GM12878 (cell line): ENCODE measurements at regions not wholly inside any gene's neighbourhood (a gene's known extent, or its start where the extent isn't known, plus 50 kb on each side); places are given as distances from the start of the nearest gene placed in this dataset.
A peak's percentile ranks its signal among the peaks of the same experiment; 100 is the strongest.

ENCODE experiments used
- ASH2L ChIP-seq: fragments of 300-600, 200-600 bp; sonication (generic); IDR thresholded peaks from 2 replicates; pipeline ENCODE4 v1.6.1; 2017; ENCODE audit warnings: low read depth, mild to moderate bottlenecking, borderline replicate concordance
- JUND ChIP-seq: IDR thresholded peaks from 2 replicates; pipeline ENCODE4 v1.6.1; 2012; ENCODE audit warnings: low read depth, mild to moderate bottlenecking, low read length, improper control_type of control experiment, moderate library complexity
- MEF2A ChIP-seq: IDR thresholded peaks from 2 replicates; pipeline ENCODE4 v1.6.1; 2011; ENCODE audit warnings: low read depth, mild to moderate bottlenecking, low read length, moderate library complexity; ENCODE audit not compliant: insufficient read depth
- MYC ChIP-seq: IDR thresholded peaks from 2 replicates; pipeline ENCODE4 v1.6.1; 2011; ENCODE audit warnings: mild to moderate bottlenecking, low read length, moderate library complexity, inconsistent platforms; ENCODE audit not compliant: insufficient read depth, insufficient replicate concordance, insufficient read length, severe bottlenecking
- NFIC ChIP-seq: IDR thresholded peaks from 2 replicates; pipeline ENCODE4 v1.6.1; 2012; ENCODE audit warnings: low read depth, mild to moderate bottlenecking, inconsistent platforms, low read length, moderate library complexity
- NR2C2 ChIP-seq: IDR thresholded peaks from 2 replicates; pipeline ENCODE4 v1.6.1; 2011; ENCODE audit warnings: borderline replicate concordance, low read depth; ENCODE audit not compliant: control insufficient read depth, insufficient read length
- RB1 ChIP-seq: fragments of 450-650 bp; formaldehyde crosslinking; IDR thresholded peaks from 2 replicates; pipeline ENCODE4 v1.6.1; 2017; ENCODE audit warnings: mild to moderate bottlenecking, borderline replicate concordance
- RCOR1 ChIP-seq: conservative IDR thresholded peaks from 2 replicates; pipeline ENCODE4 v1.6.1; 2012; ENCODE audit warnings: low read depth, low read length, improper control_type of control experiment
- SIN3A ChIP-seq: IDR thresholded peaks from 2 replicates; pipeline ENCODE4 v1.6.1; 2012; ENCODE audit warnings: low read depth, low read length, improper control_type of control experiment
- SMC3 ChIP-seq: IDR thresholded peaks from 2 replicates; pipeline ENCODE4 v1.6.1; 2011; ENCODE audit warnings: low read length, improper control_type of control experiment, borderline replicate concordance
- ZNF274 ChIP-seq: IDR thresholded peaks from one replicate; pipeline ENCODE4 v1.8.0; 2011; ENCODE audit not compliant: insufficient read length, insufficient read depth
- TF ChIP-seq, protein P1 (sequence below): IDR thresholded peaks from 2 replicates; pipeline ENCODE4 v1.6.1; 2011; ENCODE audit warnings: borderline replicate concordance, low read depth, mild to moderate bottlenecking, moderate library complexity, low read length; ENCODE audit not compliant: insufficient read depth, poor library complexity, severe bottlenecking
- TF ChIP-seq, protein P2 (sequence below): fragments of 150-350 bp; IDR thresholded peaks from 2 replicates; pipeline ENCODE4 v1.6.1; 2014; ENCODE audit warnings: mild to moderate bottlenecking, low read depth, low read length
- TF ChIP-seq, protein P3 (sequence below): fragments of 450-650 bp; IDR thresholded peaks from 2 replicates; pipeline ENCODE4 v1.6.1; 2014; ENCODE audit warnings: mild to moderate bottlenecking
- TF ChIP-seq, protein P4 (sequence below): fragments of 450-650 bp; IDR thresholded peaks from 2 replicates; pipeline ENCODE4 v1.6.1; 2017; ENCODE audit warnings: mild to moderate bottlenecking
- TF ChIP-seq, protein P5 (sequence below): IDR thresholded peaks from 2 replicates; pipeline ENCODE4 v1.6.1; 2012; ENCODE audit warnings: mild to moderate bottlenecking, low read depth, low read length

DNA sequence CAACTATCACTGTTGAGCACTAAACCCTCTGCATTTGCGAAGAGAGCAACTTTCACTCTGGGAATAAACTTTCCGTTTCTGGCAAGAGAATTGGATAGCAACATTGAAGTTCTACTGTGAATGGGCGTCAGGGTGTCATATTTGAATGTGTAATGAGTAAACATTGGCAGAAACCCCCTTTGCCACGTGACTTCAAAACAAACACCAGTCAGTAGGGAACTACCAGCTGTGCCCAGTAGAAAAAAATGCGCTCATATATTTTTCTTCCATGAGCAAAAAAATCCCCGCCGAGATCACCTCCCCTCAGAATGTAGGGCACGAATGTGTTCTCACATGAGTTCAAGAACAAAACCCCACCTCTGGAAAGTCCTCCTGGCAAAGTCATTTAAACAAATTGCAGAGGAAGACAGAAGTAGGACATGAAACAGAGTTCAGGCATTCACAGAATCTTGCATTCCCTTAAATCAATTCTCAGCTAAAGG is 80.6 kb downstream of the BTG1 start (continued):
- no peak; the same call in 1 of the 2 replicates for TF ChIP-seq SMC3
- no peak for TF ChIP-seq RCOR1
- TF ChIP-seq, protein P1, sequence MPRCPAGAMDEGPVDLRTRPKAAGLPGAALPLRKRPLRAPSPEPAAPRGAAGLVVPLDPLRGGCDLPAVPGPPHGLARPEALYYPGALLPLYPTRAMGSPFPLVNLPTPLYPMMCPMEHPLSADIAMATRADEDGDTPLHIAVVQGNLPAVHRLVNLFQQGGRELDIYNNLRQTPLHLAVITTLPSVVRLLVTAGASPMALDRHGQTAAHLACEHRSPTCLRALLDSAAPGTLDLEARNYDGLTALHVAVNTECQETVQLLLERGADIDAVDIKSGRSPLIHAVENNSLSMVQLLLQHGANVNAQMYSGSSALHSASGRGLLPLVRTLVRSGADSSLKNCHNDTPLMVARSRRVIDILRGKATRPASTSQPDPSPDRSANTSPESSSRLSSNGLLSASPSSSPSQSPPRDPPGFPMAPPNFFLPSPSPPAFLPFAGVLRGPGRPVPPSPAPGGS: peak; percentile 44
- no peak for TF ChIP-seq ASH2L
- no peak for TF ChIP-seq SIN3A
- TF ChIP-seq, protein P2, sequence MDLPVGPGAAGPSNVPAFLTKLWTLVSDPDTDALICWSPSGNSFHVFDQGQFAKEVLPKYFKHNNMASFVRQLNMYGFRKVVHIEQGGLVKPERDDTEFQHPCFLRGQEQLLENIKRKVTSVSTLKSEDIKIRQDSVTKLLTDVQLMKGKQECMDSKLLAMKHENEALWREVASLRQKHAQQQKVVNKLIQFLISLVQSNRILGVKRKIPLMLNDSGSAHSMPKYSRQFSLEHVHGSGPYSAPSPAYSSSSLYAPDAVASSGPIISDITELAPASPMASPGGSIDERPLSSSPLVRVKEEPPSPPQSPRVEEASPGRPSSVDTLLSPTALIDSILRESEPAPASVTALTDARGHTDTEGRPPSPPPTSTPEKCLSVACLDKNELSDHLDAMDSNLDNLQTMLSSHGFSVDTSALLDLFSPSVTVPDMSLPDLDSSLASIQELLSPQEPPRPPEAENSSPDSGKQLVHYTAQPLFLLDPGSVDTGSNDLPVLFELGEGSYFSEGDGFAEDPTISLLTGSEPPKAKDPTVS: no peak
- TF ChIP-seq NFIC: peak; percentile 78
- no peak for TF ChIP-seq MYC
- TF ChIP-seq, protein P3, sequence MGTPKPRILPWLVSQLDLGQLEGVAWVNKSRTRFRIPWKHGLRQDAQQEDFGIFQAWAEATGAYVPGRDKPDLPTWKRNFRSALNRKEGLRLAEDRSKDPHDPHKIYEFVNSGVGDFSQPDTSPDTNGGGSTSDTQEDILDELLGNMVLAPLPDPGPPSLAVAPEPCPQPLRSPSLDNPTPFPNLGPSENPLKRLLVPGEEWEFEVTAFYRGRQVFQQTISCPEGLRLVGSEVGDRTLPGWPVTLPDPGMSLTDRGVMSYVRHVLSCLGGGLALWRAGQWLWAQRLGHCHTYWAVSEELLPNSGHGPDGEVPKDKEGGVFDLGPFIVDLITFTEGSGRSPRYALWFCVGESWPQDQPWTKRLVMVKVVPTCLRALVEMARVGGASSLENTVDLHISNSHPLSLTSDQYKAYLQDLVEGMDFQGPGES: no peak
- TF ChIP-seq ZNF274: no peak
- TF ChIP-seq, protein P4, sequence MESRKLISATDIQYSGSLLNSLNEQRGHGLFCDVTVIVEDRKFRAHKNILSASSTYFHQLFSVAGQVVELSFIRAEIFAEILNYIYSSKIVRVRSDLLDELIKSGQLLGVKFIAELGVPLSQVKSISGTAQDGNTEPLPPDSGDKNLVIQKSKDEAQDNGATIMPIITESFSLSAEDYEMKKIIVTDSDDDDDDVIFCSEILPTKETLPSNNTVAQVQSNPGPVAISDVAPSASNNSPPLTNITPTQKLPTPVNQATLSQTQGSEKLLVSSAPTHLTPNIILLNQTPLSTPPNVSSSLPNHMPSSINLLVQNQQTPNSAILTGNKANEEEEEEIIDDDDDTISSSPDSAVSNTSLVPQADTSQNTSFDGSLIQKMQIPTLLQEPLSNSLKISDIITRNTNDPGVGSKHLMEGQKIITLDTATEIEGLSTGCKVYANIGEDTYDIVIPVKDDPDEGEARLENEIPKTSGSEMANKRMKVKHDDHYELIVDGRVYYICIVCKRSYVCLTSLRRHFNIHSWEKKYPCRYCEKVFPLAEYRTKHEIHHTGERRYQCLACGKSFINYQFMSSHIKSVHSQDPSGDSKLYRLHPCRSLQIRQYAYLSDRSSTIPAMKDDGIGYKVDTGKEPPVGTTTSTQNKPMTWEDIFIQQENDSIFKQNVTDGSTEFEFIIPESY: no peak
- no peak for TF ChIP-seq JUND
- TF ChIP-seq MEF2A: no peak
- no peak for TF ChIP-seq RB1
- TF ChIP-seq, protein P5, sequence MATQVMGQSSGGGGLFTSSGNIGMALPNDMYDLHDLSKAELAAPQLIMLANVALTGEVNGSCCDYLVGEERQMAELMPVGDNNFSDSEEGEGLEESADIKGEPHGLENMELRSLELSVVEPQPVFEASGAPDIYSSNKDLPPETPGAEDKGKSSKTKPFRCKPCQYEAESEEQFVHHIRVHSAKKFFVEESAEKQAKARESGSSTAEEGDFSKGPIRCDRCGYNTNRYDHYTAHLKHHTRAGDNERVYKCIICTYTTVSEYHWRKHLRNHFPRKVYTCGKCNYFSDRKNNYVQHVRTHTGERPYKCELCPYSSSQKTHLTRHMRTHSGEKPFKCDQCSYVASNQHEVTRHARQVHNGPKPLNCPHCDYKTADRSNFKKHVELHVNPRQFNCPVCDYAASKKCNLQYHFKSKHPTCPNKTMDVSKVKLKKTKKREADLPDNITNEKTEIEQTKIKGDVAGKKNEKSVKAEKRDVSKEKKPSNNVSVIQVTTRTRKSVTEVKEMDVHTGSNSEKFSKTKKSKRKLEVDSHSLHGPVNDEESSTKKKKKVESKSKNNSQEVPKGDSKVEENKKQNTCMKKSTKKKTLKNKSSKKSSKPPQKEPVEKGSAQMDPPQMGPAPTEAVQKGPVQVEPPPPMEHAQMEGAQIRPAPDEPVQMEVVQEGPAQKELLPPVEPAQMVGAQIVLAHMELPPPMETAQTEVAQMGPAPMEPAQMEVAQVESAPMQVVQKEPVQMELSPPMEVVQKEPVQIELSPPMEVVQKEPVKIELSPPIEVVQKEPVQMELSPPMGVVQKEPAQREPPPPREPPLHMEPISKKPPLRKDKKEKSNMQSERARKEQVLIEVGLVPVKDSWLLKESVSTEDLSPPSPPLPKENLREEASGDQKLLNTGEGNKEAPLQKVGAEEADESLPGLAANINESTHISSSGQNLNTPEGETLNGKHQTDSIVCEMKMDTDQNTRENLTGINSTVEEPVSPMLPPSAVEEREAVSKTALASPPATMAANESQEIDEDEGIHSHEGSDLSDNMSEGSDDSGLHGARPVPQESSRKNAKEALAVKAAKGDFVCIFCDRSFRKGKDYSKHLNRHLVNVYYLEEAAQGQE: no peak
- TF ChIP-seq NR2C2: no peak
